ENCODE measurements at regions not wholly inside any gene's neighbourhood (a gene's known extent, or its start where the extent isn't known, plus 50 kb on each side); places are given as distances from the start of the nearest gene placed in this dataset.

GRCh38 chr16:63737633-63738032, 1384.2 kb downstream of the CDH11 start:
- no peak for DNase-seq (ENCODE audit: low read depth, low spot score)
- in situ Hi-C loops (cut with MboI) = no loop called here
- CTCF ChIA-PET = interaction anchor here (0.6 kb wide), 1 partner anchor 1126 kb away, joined by 3 read pairs; no protein-coding TSS in a partner anchor
- TF ChIP-seq NRF1 (conservative IDR thresholded peaks at IDR 0.05; ENCODE audit: low read depth, low read length) (no peak), FOS (IDR thresholded peaks at IDR 0.05; ENCODE audit: borderline replicate concordance, extremely low read depth, insufficient read length) (no peak), SUZ12 (IDR thresholded peaks at IDR 0.05; ENCODE audit: unreplicated experiment) (no peak), WRNIP1 (IDR thresholded peaks at IDR 0.05; ENCODE audit: borderline replicate concordance, low read depth, low read length) (no peak), ZBTB40 (IDR thresholded peaks at IDR 0.05; ENCODE audit: borderline replicate concordance) (no peak), NFIC (IDR thresholded peaks at IDR 0.05; ENCODE audit: low read depth, low read length) (no peak)
- POLR2A ChIA-PET = no interaction called here
- intact Hi-C loops (cut with micrococcal nuclease; ENCODE audit: unreplicated experiment) = no loop called here
- SMC1A ChIA-PET (ENCODE audit: uncharacterized antibody, unreplicated experiment) = no interaction called here
- Histone ChIP-seq H3K4me1 (ENCODE audit: control insufficient read depth, insufficient read depth, low read length) (no peaks in the 10 kb centered on the region), H3K9ac (ENCODE audit: control insufficient read depth, insufficient read depth, low read length) (no peak overlapping the region), H3K27ac (ENCODE audit: control insufficient read depth, insufficient read depth) (no peak overlapping the region), H3K27me3 (replicated peaks in 1 of 2; ENCODE audit: control insufficient read depth in 2 of 2, insufficient read depth in 2 of 2, low read length in 1 of 2) (no peaks in the 10 kb centered on the region), H3K4me2 (ENCODE audit: control insufficient read depth, insufficient read depth) (no peak overlapping the region), H2AFZ (ENCODE audit: control insufficient read depth, low read depth, low read length) (no peak overlapping the region), H3K79me2 (ENCODE audit: control insufficient read depth, insufficient read depth, low read length) (no peaks in the 10 kb centered on the region), H3K9me3 (replicated peaks; ENCODE audit: control insufficient read depth, insufficient read depth, low read length) (no peaks in the 10 kb centered on the region), H3K4me3 (no peak overlapping the region), H4K20me1 (ENCODE audit: control insufficient read depth, insufficient read depth) (no peaks in the 10 kb centered on the region), H3K36me3 (ENCODE audit: control insufficient read depth in 2 of 2, insufficient read depth in 2 of 2, low read length in 1 of 2) (no peaks in the 10 kb centered on the region)
- RAD21 ChIA-PET (ENCODE audit: unreplicated experiment) = no interaction called here
- BruUV-seq (replicated peaks) = no TSS peak
- FAIRE-seq = no peak
- ATAC-seq = no peak
